ENCODE measurements at regions not wholly inside any gene's neighbourhood (a gene's known extent, or its start where the extent isn't known, plus 50 kb on each side); places are given as distances from the start of the nearest gene placed in this dataset.

DNA sequence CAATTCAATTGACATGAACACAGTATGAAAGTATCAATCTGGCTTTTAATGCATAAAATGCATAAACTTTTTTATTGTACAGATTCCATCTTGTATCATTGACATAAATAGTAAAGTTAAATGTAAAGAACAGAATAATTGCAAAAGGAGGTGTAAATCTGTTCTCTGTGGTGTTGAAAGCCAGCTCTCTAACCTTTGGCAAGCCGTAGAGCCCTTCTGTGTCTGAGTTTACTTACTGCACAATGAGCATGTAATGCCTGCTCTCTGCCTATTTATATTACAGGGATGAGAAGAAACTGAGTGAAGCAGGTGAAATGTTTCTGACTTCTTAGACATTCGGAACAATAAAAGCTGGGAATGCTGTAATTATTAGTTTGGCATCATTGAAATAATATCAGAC, 389.3 kb upstream of the EPHA5 start:
- TF ChIP-seq, protein P1, sequence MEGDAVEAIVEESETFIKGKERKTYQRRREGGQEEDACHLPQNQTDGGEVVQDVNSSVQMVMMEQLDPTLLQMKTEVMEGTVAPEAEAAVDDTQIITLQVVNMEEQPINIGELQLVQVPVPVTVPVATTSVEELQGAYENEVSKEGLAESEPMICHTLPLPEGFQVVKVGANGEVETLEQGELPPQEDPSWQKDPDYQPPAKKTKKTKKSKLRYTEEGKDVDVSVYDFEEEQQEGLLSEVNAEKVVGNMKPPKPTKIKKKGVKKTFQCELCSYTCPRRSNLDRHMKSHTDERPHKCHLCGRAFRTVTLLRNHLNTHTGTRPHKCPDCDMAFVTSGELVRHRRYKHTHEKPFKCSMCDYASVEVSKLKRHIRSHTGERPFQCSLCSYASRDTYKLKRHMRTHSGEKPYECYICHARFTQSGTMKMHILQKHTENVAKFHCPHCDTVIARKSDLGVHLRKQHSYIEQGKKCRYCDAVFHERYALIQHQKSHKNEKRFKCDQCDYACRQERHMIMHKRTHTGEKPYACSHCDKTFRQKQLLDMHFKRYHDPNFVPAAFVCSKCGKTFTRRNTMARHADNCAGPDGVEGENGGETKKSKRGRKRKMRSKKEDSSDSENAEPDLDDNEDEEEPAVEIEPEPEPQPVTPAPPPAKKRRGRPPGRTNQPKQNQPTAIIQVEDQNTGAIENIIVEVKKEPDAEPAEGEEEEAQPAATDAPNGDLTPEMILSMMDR (IDR thresholded peaks at IDR 0.05): no peak
- no peak for TF ChIP-seq POLR2A (IDR thresholded peaks at IDR 0.05)

All from ovary (tissue), 3 donors.